Psoas muscle (tissue), 7 donors: ENCODE measurements at regions not wholly inside any gene's neighbourhood (a gene's known extent, or its start where the extent isn't known, plus 50 kb on each side); places are given as distances from the start of the nearest gene placed in this dataset.

ENCODE experiments used
- ATAC-seq, 4 donors: fragments of 200-7000 bp; cut with Tn5 transposase; one replicate each; pipeline ENCODE4 v1.9.1; 2020; ENCODE audit warnings: moderate library complexity in 3 of 4, mild to moderate bottlenecking in 2 of 4
- DNase-seq, 2 donors: peaks; one replicate each; pipeline ENCODE4 v3.0.0-alpha.2; 2020
- H3K27ac ChIP-seq: fragments of 200-600 bp; one replicate; pipeline ENCODE4 v1.8.0; 2022
- H3K27me3 ChIP-seq, 3 donors: fragments of 200-600 bp in 1 of 3; one replicate each; pipeline versions ENCODE4 v1.6.1 to v1.8.0; 2013 to 2022; ENCODE audit warnings: low read length in 2 of 3, mild to moderate bottlenecking in 2 of 3, moderate library complexity in 1 of 3; ENCODE audit not compliant: insufficient read depth in 3 of 3
- H3K36me3 ChIP-seq, 2 donors: fragments of 200-600 bp in 1 of 2; one replicate each; pipeline versions ENCODE4 v1.6.1 to v1.8.0; 2013 to 2022; ENCODE audit warnings: low read depth in 1 of 2, mild to moderate bottlenecking in 1 of 2, moderate library complexity in 1 of 2; ENCODE audit not compliant: insufficient read depth in 1 of 2
- H3K4me1 ChIP-seq: fragments of 200-600 bp; one replicate; pipeline ENCODE4 v1.8.0; 2022
- H3K4me3 ChIP-seq: fragments of 200-600 bp; one replicate; pipeline ENCODE4 v1.8.0; 2022; ENCODE audit warnings: mild to moderate bottlenecking
- H3K9me3 ChIP-seq: fragments of 200-600 bp; one replicate; pipeline ENCODE4 v1.8.0; 2022
- WGBS, 3 donors: extraction: QIAGEN DNeasy Blood & Tissue Kit; methylation state at CpG; one replicate each; pipeline versions ENCODE4 v1.1.6 to v1.1.7; 2013; 5-methylcytosine and 5-hydroxymethylcytosine counted together
- intact Hi-C, 2 donors: fragments of 100-400 bp; cut with DNase I; formaldehyde crosslinking; loops; one replicate each; pipeline versions ENCODE4 v1.11.0 to v1.14.2; 2022
- TF ChIP-seq, protein P1 (sequence below): fragments of 200-600 bp; IDR thresholded peaks from one replicate; pipeline ENCODE4 v1.8.0; 2022; ENCODE audit warnings: antibody characterized with exemption
- donor health status: healthy with polysubstance abuse.
- donor health status: DM: no; HTN: no; CAD: no; lungs with moderate emphysema.
- donor health status: Bipolar disorder and iron deficiency.
- donor health status: healthy.
- donor health status: DM: yes; HTN: yes; CAD: no.
- donor health status: DM: no; HTN: no; CAD: no.
- donor health status: DM: yes; HTN: yes; CAD: no.

DNA sequence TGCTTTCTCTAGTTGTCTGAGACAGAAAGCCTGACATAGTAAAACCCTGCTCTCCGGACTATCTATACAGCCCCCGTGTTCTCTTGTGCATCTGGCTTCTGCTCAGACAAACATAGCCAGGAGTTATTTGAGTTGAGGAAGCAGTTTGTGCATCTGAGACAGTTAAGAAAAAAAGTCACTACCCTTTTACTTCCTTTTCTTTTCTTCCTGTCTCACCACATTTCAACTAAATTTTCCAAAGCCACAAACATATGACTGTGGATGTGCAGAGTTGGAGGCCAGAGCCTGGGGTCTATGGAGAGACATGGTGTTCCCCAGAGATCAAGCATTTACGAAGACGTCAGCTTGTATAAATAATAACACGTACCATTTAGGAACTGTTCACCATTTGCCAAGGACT lies 158.5 kb upstream of the FGGY start:
- peak overlapping the region; percentile 37 for H3K4me3 ChIP-seq
- WGBS, 3 donors: 15 to 39% (median 16%) methylated on average over 5 of the region's 5 CpGs
- no peaks in the 10 kb centered on the region for H3K36me3 ChIP-seq
- peaks cover 52% of the 10 kb centered on the region for H3K4me1 ChIP-seq
- no peaks in the 10 kb centered on the region for H3K9me3 ChIP-seq
- no peaks in the 10 kb centered on the region for H3K27me3 ChIP-seq
- peak in 3 of 4 donors; percentile 2 to 9 (median 4) for ATAC-seq
- intact Hi-C loops: loop anchor here (2.0 to 5.0 kb wide), 3 partner anchors 36 to 354 kb away; partner anchors contain the start of gene JUN (in 1 of the 2)
- H3K27ac ChIP-seq: peak overlapping the region; percentile 93
- TF ChIP-seq, protein P1, sequence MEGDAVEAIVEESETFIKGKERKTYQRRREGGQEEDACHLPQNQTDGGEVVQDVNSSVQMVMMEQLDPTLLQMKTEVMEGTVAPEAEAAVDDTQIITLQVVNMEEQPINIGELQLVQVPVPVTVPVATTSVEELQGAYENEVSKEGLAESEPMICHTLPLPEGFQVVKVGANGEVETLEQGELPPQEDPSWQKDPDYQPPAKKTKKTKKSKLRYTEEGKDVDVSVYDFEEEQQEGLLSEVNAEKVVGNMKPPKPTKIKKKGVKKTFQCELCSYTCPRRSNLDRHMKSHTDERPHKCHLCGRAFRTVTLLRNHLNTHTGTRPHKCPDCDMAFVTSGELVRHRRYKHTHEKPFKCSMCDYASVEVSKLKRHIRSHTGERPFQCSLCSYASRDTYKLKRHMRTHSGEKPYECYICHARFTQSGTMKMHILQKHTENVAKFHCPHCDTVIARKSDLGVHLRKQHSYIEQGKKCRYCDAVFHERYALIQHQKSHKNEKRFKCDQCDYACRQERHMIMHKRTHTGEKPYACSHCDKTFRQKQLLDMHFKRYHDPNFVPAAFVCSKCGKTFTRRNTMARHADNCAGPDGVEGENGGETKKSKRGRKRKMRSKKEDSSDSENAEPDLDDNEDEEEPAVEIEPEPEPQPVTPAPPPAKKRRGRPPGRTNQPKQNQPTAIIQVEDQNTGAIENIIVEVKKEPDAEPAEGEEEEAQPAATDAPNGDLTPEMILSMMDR: no peak
- no peak for DNase-seq

GRCh38 chr1:59139396-59139795 lies 157.5 kb upstream of the FGGY start:
- ATAC-seq (peak; percentile 79 to 84 (median 82)), DNase-seq (peak; percentile 72 to 91)
- no peaks in the 10 kb centered on the region for H3K36me3 ChIP-seq
- intact Hi-C loops: loop anchor here (2.0 to 5.0 kb wide), 3 partner anchors 37 to 355 kb away; partner anchors contain the start of gene JUN (in 1 of the 2)
- H3K4me3 ChIP-seq: no peak overlapping the region
- H3K9me3 ChIP-seq: no peaks in the 10 kb centered on the region
- 34 to 82% (median 35%) methylated on average over 2 of the region's 2 CpGs for whole genome bisulfite sequencing, 3 donors
- peaks cover 62% of the 10 kb centered on the region for H3K4me1 ChIP-seq
- TF ChIP-seq, protein P1: no peak
- H3K27me3 ChIP-seq: no peaks in the 10 kb centered on the region
- H3K27ac ChIP-seq: peak overlapping the region; percentile 93

GRCh38 chr1:59141267-59141863 lies 155.5 kb upstream of the FGGY start:
- no peaks in the 10 kb centered on the region for H3K9me3 ChIP-seq
- H3K4me1 ChIP-seq: peaks cover 58% of the 10 kb centered on the region
- ATAC-seq (no peak), DNase-seq (no peak)
- intact Hi-C loops: loop anchor here in 1 of 2 donors (5.0 to 10.0 kb wide), 3 partner anchors 151 to 553 kb away; no protein-coding TSS in a partner anchor
- no peaks in the 10 kb centered on the region for H3K27me3 ChIP-seq
- 75 to 85% (median 77%) methylated on average over 4 of the region's 4 CpGs for WGBS, 3 donors
- TF ChIP-seq, protein P1: no peak
- H3K27ac ChIP-seq: peak overlapping the region; percentile 93
- H3K4me3 ChIP-seq: no peak overlapping the region
- H3K36me3 ChIP-seq: no peaks in the 10 kb centered on the region

DNA sequence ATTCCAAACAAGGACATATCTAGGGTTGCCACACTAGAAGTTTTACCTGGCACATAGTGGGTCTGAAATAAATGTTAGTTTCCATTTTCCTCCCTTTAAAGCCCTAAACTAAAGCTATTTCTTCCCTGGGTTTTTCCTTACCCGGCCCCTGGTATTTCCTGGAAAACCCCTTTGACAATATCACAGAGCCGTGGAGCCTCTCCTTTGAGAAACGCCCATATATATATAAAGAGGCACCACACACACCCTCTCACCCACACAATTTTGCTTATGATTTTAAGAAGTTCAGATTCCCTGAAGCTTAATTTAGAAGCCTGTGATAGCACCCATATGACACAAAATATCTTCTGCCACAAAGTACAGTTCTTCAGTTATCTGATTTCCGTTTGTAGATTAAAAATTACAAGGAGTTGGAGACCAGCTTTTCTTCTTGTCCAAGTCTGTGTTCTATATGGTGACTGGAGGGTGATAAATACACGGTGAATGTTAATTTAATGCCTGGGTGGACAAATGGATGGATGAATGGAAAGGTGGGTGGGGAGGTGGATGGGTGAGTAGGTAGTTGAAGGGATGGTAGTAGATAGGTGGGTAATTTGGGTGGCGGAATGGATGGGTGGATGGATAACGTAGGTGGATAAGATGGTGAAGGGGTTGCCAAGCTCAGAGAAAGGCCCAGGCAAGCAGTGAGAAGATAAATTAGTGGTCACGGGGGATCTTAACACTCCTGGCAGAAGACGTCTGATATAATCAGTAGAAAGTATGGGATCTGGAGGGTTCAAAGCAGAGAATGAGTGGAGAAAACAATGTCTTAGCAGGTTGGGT lies 154.4 kb upstream of the FGGY start:
- H3K4me1 ChIP-seq: peaks cover 52% of the 10 kb centered on the region
- intact Hi-C loops: loop anchor here in 1 of 2 donors (5.0 to 10.0 kb wide), 3 partner anchors 150 to 552 kb away; no protein-coding TSS in a partner anchor
- no peak for ATAC-seq
- peak overlapping the region; percentile 69 for H3K27ac ChIP-seq
- DNase-seq: no peak
- TF ChIP-seq, protein P1: no peak
- H3K27me3 ChIP-seq: no peaks in the 10 kb centered on the region
- H3K9me3 ChIP-seq: no peaks in the 10 kb centered on the region
- 79 to 84% (median 80%) methylated on average over 9 of the region's 9 CpGs for WGBS, 3 donors
- no peak overlapping the region for H3K4me3 ChIP-seq
- no peaks in the 10 kb centered on the region for H3K36me3 ChIP-seq
